Upper lobe of right lung (tissue), 1 donor: ENCODE measurements at regions not wholly inside any gene's neighbourhood (a gene's known extent, or its start where the extent isn't known, plus 50 kb on each side); places are given as distances from the start of the nearest gene placed in this dataset.

Experiments used
- ATAC-seq: fragments of 200-7000 bp; cut with Tn5 transposase; one replicate; pipeline ENCODE4 v1.9.1; 2020; ENCODE audit warnings: mild to moderate bottlenecking, moderate library complexity
- DNase-seq: peaks from one replicate; pipeline ENCODE4 v3.0.0-alpha.2; 2020
- H3K27ac ChIP-seq: fragments of 200-600 bp; one replicate; pipeline ENCODE4 v1.8.0; 2022
- H3K27me3 ChIP-seq: fragments of 200-600 bp; one replicate; pipeline ENCODE4 v1.8.0; 2022; ENCODE audit warnings: mild to moderate bottlenecking
- H3K36me3 ChIP-seq: fragments of 200-600 bp; one replicate; pipeline ENCODE4 v1.8.0; 2022
- H3K4me1 ChIP-seq: fragments of 200-600 bp; one replicate; pipeline ENCODE4 v1.8.0; 2022
- H3K4me3 ChIP-seq: fragments of 200-600 bp; one replicate; pipeline ENCODE4 v1.8.0; 2022; ENCODE audit warnings: mild to moderate bottlenecking
- H3K9me3 ChIP-seq: fragments of 200-600 bp; one replicate; pipeline ENCODE4 v1.8.0; 2022
- CTCF ChIP-seq: fragments of 200-600 bp; IDR thresholded peaks from one replicate; pipeline ENCODE4 v1.8.0; 2022; ENCODE audit warnings: antibody characterized with exemption
- intact Hi-C: fragments of 100-400 bp; cut with DNase I; formaldehyde crosslinking; loops from one replicate; pipeline ENCODE4 v1.11.0; 2022
- donor health status: DM: no; HTN: yes; CAD: no; lungs with severe emphysema.

- TF ChIP-seq CTCF = no peak
- no peak overlapping the region for H3K27ac ChIP-seq
- no peak for ATAC-seq
- H3K27me3 ChIP-seq = no peaks in the 10 kb centered on the region
- H3K36me3 ChIP-seq = no peaks in the 10 kb centered on the region
- intact Hi-C loops = no loop called here
- no peaks in the 10 kb centered on the region for H3K9me3 ChIP-seq
- DNase-seq = no peak
- no peak overlapping the region for H3K4me3 ChIP-seq
- H3K4me1 ChIP-seq = peaks cover 9% of the 10 kb centered on the region
Measured at GRCh38 chr2:236820763-236821344, 251.2 kb downstream of the ACKR3 start.

DNA sequence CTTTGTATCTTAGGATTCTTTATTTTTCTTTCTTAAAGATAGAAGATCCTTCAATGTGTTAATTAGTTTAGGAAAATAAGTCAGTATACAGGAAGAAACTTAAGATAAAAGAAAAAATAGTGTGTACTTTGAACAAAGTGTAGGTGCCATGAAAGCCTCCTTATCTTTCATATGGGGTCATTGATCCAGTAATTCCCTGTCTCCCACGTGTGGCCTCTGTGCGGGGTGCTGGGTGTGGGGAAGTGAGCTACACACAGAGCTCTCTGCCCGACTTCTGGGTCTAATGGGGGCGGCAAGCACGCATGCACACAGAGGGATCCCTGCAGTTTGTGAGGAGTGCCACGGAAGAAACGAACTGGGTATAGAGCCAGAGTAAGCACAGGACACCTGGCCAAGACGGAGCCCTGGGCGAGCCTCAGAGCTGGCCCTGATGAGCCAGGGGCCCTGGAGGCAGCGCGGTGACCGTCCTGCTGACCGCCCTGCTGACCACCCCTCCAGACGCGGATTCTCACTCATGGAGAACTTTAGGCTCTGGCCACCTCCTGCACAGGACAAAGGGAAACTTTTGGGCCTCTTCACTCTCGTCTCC lies 253.5 kb downstream of the ACKR3 start:
- Histone ChIP-seq H3K9me3 (no peaks in the 10 kb centered on the region), H3K27ac (no peak overlapping the region), H3K36me3 (no peaks in the 10 kb centered on the region), H3K4me3 (no peak overlapping the region), H3K4me1 (peaks cover 14% of the 10 kb centered on the region), H3K27me3 (no peaks in the 10 kb centered on the region)
- intact Hi-C loops = no loop called here
- DNase-seq (no peak), ATAC-seq (no peak)
- TF ChIP-seq CTCF = no peak

- TF ChIP-seq CTCF = no peak
- DNase-seq (no peak), ATAC-seq (no peak)
- intact Hi-C loops = no loop called here
- no peak overlapping the region for H3K4me3 ChIP-seq
- no peak overlapping the region for H3K27ac ChIP-seq
- H3K27me3 ChIP-seq = no peaks in the 10 kb centered on the region
- H3K36me3 ChIP-seq = no peaks in the 10 kb centered on the region
- H3K9me3 ChIP-seq = no peaks in the 10 kb centered on the region
- peaks cover 14% of the 10 kb centered on the region for H3K4me1 ChIP-seq
Measured at GRCh38 chr2:236823963-236824362, 254.3 kb downstream of the ACKR3 start.

GRCh38 chr2:236824836-236825235 lies 255.2 kb downstream of the ACKR3 start:
- ATAC-seq (peak; percentile 54), DNase-seq (no peak)
- TF ChIP-seq CTCF = no peak
- Histone ChIP-seq H3K27ac (no peak overlapping the region), H3K4me1 (peaks cover 14% of the 10 kb centered on the region), H3K4me3 (no peak overlapping the region), H3K36me3 (no peaks in the 10 kb centered on the region), H3K27me3 (no peaks in the 10 kb centered on the region), H3K9me3 (no peaks in the 10 kb centered on the region)
- intact Hi-C loops = no loop called here

- intact Hi-C loops = no loop called here
- no peaks in the 10 kb centered on the region for H3K36me3 ChIP-seq
- no peaks in the 10 kb centered on the region for H3K27me3 ChIP-seq
- H3K4me3 ChIP-seq = no peak overlapping the region
- peaks cover 14% of the 10 kb centered on the region for H3K4me1 ChIP-seq
- no peak for DNase-seq
- TF ChIP-seq CTCF = no peak
- no peak overlapping the region for H3K27ac ChIP-seq
- no peaks in the 10 kb centered on the region for H3K9me3 ChIP-seq
- ATAC-seq = no peak
Measured at GRCh38 chr2:236825989-236826510, 256.4 kb downstream of the ACKR3 start.
